ENCODE measurements at regions not wholly inside any gene's neighbourhood (a gene's known extent, or its start where the extent isn't known, plus 50 kb on each side); places are given as distances from the start of the nearest gene placed in this dataset.

GRCh38 chr2:65626831-65627230 is 194.4 kb upstream of the SPRED2 start (continued):
- TF ChIP-seq CHD7 (IDR thresholded peaks at IDR 0.05; ENCODE audit: insufficient replicate concordance, low read length) (no peak), SRF (IDR thresholded peaks at IDR 0.05; ENCODE audit: low read depth, low read length) (no peak), SIX5 (IDR thresholded peaks at IDR 0.05; ENCODE audit: low read depth, low read length) (no peak), YY1 (IDR thresholded peaks at IDR 0.05; ENCODE audit: low read depth, low read length) (no peak), POU5F1 (IDR thresholded peaks at IDR 0.05; ENCODE audit: low read depth, low read length) (no peak), ASH2L (IDR thresholded peaks at IDR 0.05; ENCODE audit: low read length) (no peak), KDM5A (IDR thresholded peaks at IDR 0.05; ENCODE audit: low read length) (no peak), TEAD4 (IDR thresholded peaks at IDR 0.05; ENCODE audit: low read depth, low read length) (no peak), MAFK (IDR thresholded peaks at IDR 0.05; ENCODE audit: low read depth, low read length) (no peak), JUND (IDR thresholded peaks at IDR 0.05; ENCODE audit: low read length) (no peak), EGR1 (IDR thresholded peaks at IDR 0.05; ENCODE audit: borderline replicate concordance, low read depth, low read length) (no peak)
